DND-41 (cell line): ENCODE measurements at regions not wholly inside any gene's neighbourhood (a gene's known extent, or its start where the extent isn't known, plus 50 kb on each side); places are given as distances from the start of the nearest gene placed in this dataset.

Experiments
- ATAC-seq: fragments of 200-7000 bp; cut with Tn5 transposase; 3 replicates; pipeline ENCODE4 v1.9.1; 2021; ENCODE audit warnings: low read depth; ENCODE audit not compliant: insufficient read depth
- DNase-seq: peaks from one replicate; pipeline ENCODE4 v3.0.0-alpha.2; 2020
- H2AFZ ChIP-seq: 2 replicates; pipeline ENCODE4 v1.6.0; 2012; ENCODE audit warnings: low read depth, low read length
- H3K27ac ChIP-seq: 2 replicates; pipeline ENCODE4 v1.5.1; 2012; ENCODE audit warnings: low read length, inconsistent platforms
- H3K27me3 ChIP-seq: fragments of 200-600 bp; sonication (generic); 2 replicates; pipeline ENCODE4 v1.6.0; 2012; ENCODE audit warnings: low read length, mild to moderate bottlenecking, inconsistent platforms; ENCODE audit not compliant: insufficient read depth, poor library complexity
- H3K36me3 ChIP-seq: 2 replicates; pipeline ENCODE4 v1.5.1; 2012; ENCODE audit warnings: low read length, inconsistent platforms; ENCODE audit not compliant: insufficient read depth
- H3K4me1 ChIP-seq: 2 replicates; pipeline ENCODE4 v1.5.1; 2012; ENCODE audit warnings: mild to moderate bottlenecking, low read length; ENCODE audit not compliant: insufficient read depth
- H3K4me2 ChIP-seq: 2 replicates; pipeline ENCODE4 v1.6.0; 2012; ENCODE audit warnings: mild to moderate bottlenecking, moderate library complexity, low read length, inconsistent platforms; ENCODE audit not compliant: insufficient read depth
- H3K4me3 ChIP-seq, 2 experiments: fragments of 200-600 bp in 1 of 2; shearing (Covaris generic) in 1 of 2; 2 replicates each; pipeline ENCODE4 v1.5.1; 2012 to 2016; ENCODE audit warnings: inconsistent platforms in 2 of 2, low read length in 2 of 2, mild to moderate bottlenecking in 2 of 2, low read depth in 1 of 2, moderate library complexity in 1 of 2
- H3K79me2 ChIP-seq: 2 replicates; pipeline ENCODE4 v1.6.0; 2012; ENCODE audit warnings: low read length, inconsistent platforms; ENCODE audit not compliant: insufficient read depth
- H3K9ac ChIP-seq: 2 replicates; pipeline ENCODE4 v1.6.0; 2012; ENCODE audit warnings: low read depth, mild to moderate bottlenecking, inconsistent platforms, low read length, moderate library complexity
- H3K9me3 ChIP-seq: 2 replicates; pipeline ENCODE4 v1.5.1; 2012; ENCODE audit warnings: low read length, moderate library complexity, mild to moderate bottlenecking, inconsistent platforms; ENCODE audit not compliant: insufficient read depth, severe bottlenecking
- H4K20me1 ChIP-seq: 2 replicates; pipeline ENCODE4 v1.6.0; 2012; ENCODE audit warnings: low read length; ENCODE audit not compliant: insufficient read depth
- EZH2 ChIP-seq: IDR thresholded peaks from 3 replicates; pipeline ENCODE4 v1.6.1; 2012; ENCODE audit warnings: borderline replicate concordance, low read depth, mild to moderate bottlenecking, moderate library complexity, low read length, inconsistent platforms; ENCODE audit not compliant: severe bottlenecking
- TF ChIP-seq, protein P1 (sequence below): IDR thresholded peaks from 2 replicates; pipeline ENCODE4 v1.5.1; 2012; ENCODE audit warnings: borderline replicate concordance, low read length, moderate library complexity, mild to moderate bottlenecking; ENCODE audit not compliant: poor library complexity, severe bottlenecking; ENCODE audit errors: extremely low read depth

DNA sequence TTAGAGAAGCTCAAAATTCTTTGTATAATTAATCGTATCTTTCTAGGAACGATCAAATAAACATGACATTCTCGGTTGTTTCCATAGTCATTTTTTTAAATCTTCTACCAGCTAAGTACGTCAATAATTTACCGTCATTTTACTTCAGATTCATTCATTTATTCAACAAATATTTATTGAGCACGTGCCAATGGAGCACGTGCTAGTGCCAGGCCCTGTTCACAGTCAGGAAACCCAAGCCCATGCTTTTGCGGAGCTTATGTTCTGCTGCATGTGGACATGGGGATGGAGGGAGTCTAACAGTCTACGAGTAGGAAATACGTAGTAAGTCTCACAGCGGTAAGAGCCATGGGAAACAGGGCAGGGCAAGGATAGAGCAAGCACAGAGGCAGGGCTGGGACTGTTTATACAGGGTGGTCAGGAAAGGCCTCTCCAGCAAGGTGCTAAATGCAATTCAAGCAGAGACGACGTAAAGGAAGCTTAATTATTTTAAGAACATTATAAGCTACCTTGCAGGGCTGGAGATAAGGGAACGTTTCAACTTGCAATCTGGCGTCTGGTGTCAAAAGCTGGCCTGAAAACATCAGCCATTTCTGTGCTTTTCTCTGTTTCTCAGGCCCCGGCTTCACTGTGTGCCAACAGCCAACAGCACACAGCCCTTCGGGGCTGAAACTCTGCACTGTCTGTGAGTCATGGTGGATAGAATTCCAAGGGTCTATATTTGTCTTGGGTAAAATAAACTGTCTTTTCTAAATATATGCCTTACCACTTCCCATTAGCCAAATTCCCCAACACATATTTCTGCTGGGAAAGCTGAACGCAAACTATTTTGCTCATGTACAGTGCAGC lies 517.1 kb upstream of the ZFP42 start:
- Histone ChIP-seq H3K4me3 (no peak overlapping the region), H4K20me1 (no peaks in the 10 kb centered on the region), H3K4me2 (no peak overlapping the region), H2AFZ (no peak overlapping the region), H3K4me1 (no peaks in the 10 kb centered on the region), H3K27ac (no peak overlapping the region), H3K27me3 (no peaks in the 10 kb centered on the region), H3K36me3 (no peaks in the 10 kb centered on the region), H3K9me3 (no peaks in the 10 kb centered on the region), H3K9ac (no peak overlapping the region), H3K79me2 (no peaks in the 10 kb centered on the region)
- ATAC-seq (no peak), DNase-seq (no peak)
- TF ChIP-seq, protein P1, sequence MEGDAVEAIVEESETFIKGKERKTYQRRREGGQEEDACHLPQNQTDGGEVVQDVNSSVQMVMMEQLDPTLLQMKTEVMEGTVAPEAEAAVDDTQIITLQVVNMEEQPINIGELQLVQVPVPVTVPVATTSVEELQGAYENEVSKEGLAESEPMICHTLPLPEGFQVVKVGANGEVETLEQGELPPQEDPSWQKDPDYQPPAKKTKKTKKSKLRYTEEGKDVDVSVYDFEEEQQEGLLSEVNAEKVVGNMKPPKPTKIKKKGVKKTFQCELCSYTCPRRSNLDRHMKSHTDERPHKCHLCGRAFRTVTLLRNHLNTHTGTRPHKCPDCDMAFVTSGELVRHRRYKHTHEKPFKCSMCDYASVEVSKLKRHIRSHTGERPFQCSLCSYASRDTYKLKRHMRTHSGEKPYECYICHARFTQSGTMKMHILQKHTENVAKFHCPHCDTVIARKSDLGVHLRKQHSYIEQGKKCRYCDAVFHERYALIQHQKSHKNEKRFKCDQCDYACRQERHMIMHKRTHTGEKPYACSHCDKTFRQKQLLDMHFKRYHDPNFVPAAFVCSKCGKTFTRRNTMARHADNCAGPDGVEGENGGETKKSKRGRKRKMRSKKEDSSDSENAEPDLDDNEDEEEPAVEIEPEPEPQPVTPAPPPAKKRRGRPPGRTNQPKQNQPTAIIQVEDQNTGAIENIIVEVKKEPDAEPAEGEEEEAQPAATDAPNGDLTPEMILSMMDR: no peak
- TF ChIP-seq EZH2: no peak

DNA sequence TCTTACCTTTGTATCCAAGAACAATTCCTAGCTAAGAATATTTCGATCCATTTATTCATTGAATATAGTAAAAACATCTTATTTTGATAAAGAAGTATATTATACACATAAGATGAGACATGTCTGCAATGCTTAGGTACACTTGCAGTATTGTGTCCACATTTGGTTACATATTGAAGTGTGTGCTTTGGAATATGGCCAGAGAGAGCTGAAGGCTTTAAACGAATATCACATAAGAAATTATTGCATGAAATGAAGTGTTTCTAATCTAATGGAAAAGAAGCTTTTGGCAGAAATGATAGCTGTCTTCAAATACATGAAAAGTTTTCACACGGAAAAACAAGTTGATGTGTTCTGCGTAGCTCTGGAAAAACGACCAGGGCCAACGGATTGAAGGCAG lies 516.1 kb upstream of the ZFP42 start:
- H3K4me2 ChIP-seq: no peak overlapping the region
- H3K9me3 ChIP-seq: no peaks in the 10 kb centered on the region
- H3K4me1 ChIP-seq: no peaks in the 10 kb centered on the region
- H3K9ac ChIP-seq: no peak overlapping the region
- no peak overlapping the region for H2AFZ ChIP-seq
- H3K27ac ChIP-seq: no peak overlapping the region
- no peaks in the 10 kb centered on the region for H3K36me3 ChIP-seq
- H3K4me3 ChIP-seq: no peak overlapping the region
- TF ChIP-seq, protein P1: no peak
- TF ChIP-seq EZH2: no peak
- DNase-seq: no peak
- no peaks in the 10 kb centered on the region for H3K79me2 ChIP-seq
- H4K20me1 ChIP-seq: no peaks in the 10 kb centered on the region
- ATAC-seq: no peak
- H3K27me3 ChIP-seq: no peaks in the 10 kb centered on the region

DNA sequence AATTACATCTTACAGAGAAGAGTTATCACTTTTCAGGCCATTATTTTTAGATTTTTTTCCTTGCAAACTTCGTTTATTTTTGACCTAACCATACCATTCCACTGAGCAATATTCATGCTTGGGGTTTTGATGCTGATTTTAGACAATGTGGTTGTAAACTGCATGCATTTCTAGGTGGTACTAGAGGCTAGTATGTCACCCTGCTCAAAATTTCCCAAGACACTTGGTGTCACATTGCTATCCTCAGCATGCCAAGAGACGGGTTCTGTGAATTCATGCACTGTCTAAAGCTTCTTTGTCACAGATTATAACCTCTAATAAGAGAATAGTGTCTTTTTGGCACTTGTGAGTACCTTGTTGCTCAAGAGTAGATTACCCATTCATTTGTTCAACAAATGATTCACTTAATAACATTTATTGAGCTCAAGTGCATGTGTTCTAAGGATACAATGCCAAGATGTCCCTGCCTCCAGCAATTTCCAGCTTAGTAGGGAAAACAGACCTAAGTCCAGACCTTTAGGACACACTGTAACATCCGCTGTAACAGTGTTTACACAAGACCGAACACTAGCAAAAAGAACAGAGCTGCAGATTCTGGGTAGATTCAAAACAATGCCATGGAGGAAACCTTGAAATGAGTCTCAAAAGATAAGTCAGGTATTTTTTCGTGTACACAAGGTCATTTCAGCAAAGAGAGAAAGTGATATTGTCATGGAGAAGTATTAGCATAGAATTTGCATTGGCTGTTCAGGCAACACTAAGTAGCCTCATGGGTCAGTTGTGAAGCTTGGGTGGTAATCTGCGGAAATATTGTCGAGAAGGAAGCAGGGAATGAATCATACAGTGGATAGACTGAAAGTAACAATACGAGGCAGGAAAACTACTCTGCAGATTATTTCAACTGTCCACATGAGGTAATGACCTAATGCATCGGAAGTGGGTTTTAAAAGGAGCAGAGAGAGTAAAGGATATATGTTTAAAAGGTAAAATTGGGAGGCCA lies 515.1 kb upstream of the ZFP42 start:
- ATAC-seq: no peak
- H3K4me2 ChIP-seq: no peak overlapping the region
- H3K9ac ChIP-seq: no peak overlapping the region
- H3K27ac ChIP-seq: no peak overlapping the region
- no peak for DNase-seq
- H3K4me3 ChIP-seq: no peak overlapping the region
- H4K20me1 ChIP-seq: no peaks in the 10 kb centered on the region
- H3K9me3 ChIP-seq: no peaks in the 10 kb centered on the region
- TF ChIP-seq EZH2: no peak
- TF ChIP-seq, protein P1: no peak
- no peaks in the 10 kb centered on the region for H3K4me1 ChIP-seq
- no peaks in the 10 kb centered on the region for H3K36me3 ChIP-seq
- H3K79me2 ChIP-seq: no peaks in the 10 kb centered on the region
- H2AFZ ChIP-seq: no peak overlapping the region
- no peaks in the 10 kb centered on the region for H3K27me3 ChIP-seq
